Erythroblast (primary cell): ENCODE measurements at regions not wholly inside any gene's neighbourhood (a gene's known extent, or its start where the extent isn't known, plus 50 kb on each side); places are given as distances from the start of the nearest gene placed in this dataset.

Experiments used
- GATA1 ChIP-seq: IDR thresholded peaks from 2 replicates; pipeline ENCODE4 v1.6.1; 2011; ENCODE audit warnings: low read depth, mild to moderate bottlenecking, control low read depth, low read length, moderate library complexity
- POLR2A ChIP-seq: IDR thresholded peaks from 2 replicates; pipeline ENCODE4 v1.6.1; 2011; ENCODE audit warnings: mild to moderate bottlenecking, low read length

- no peak for TF ChIP-seq POLR2A
- no peak for TF ChIP-seq GATA1
Measured at GRCh38 chr12:72105849-72106248, 166.3 kb upstream of the TRHDE start.
